Neuronal stem cell (in vitro differentiated cells): ENCODE measurements at regions not wholly inside any gene's neighbourhood (a gene's known extent, or its start where the extent isn't known, plus 50 kb on each side); places are given as distances from the start of the nearest gene placed in this dataset.

ENCODE experiments used
- DNase-seq: peaks from one replicate; pipeline ENCODE4 v3.0.0-alpha.2; 2013; ENCODE audit warnings: low spot score
- H2AFZ ChIP-seq: one replicate; pipeline ENCODE4 v1.6.1; 2013; ENCODE audit warnings: mild to moderate bottlenecking, low read length, inconsistent platforms
- H2AK5ac ChIP-seq: 2 replicates; pipeline ENCODE4 v1.6.1; 2013; ENCODE audit warnings: low read depth, mild to moderate bottlenecking, inconsistent platforms, low read length, moderate library complexity, mixed read lengths
- H2BK120ac ChIP-seq: 2 replicates; pipeline ENCODE4 v1.6.1; 2013; ENCODE audit warnings: low read depth, mild to moderate bottlenecking, inconsistent platforms, low read length, moderate library complexity, mixed read lengths
- H2BK12ac ChIP-seq: one replicate; pipeline ENCODE4 v1.6.1; 2013; ENCODE audit warnings: low read length, inconsistent platforms
- H2BK15ac ChIP-seq: 2 replicates; pipeline ENCODE4 v1.6.1; 2013; ENCODE audit warnings: mild to moderate bottlenecking, low read length, inconsistent platforms, mixed read lengths
- H2BK5ac ChIP-seq: one replicate; pipeline ENCODE4 v1.6.1; 2013; ENCODE audit warnings: inconsistent platforms, mild to moderate bottlenecking, low read length, moderate library complexity
- H3K14ac ChIP-seq: one replicate; pipeline ENCODE4 v1.6.1; 2013; ENCODE audit warnings: low read length, inconsistent platforms
- H3K18ac ChIP-seq: 2 replicates; pipeline ENCODE4 v1.6.1; 2013; ENCODE audit warnings: low read length, inconsistent platforms
- H3K23ac ChIP-seq: 2 replicates; pipeline ENCODE4 v1.6.1; 2013; ENCODE audit warnings: low read depth, mild to moderate bottlenecking, mixed read lengths, low read length, inconsistent platforms; ENCODE audit not compliant: poor library complexity
- H3K27ac ChIP-seq: replicated peaks from 3 replicates; pipeline ENCODE4 v1.5.1; 2013; ENCODE audit warnings: low read length, inconsistent platforms
- H3K27me3 ChIP-seq, 3 experiments: 2 replicates each; pipeline ENCODE4 v1.6.1; 2013; ENCODE audit warnings: low read length in 3 of 3, mild to moderate bottlenecking in 2 of 3, inconsistent platforms in 1 of 3, low read depth in 1 of 3, mixed read lengths in 1 of 3, moderate library complexity in 1 of 3; ENCODE audit not compliant: control insufficient read depth in 3 of 3, insufficient read depth in 3 of 3
- H3K36me3 ChIP-seq, 2 donors: replicated peaks in 1 of 2; 2 replicates each; pipeline ENCODE4 v1.6.1; 2013; ENCODE audit warnings: low read length in 2 of 2; ENCODE audit not compliant: control insufficient read depth in 2 of 2, insufficient read depth in 2 of 2
- H3K4ac ChIP-seq: 2 replicates; pipeline ENCODE4 v1.6.1; 2013; ENCODE audit warnings: inconsistent platforms, mild to moderate bottlenecking, low read length, moderate library complexity
- H3K4me1 ChIP-seq, 2 donors: 1 replicate in 1 of 2; 2 replicates in 1 of 2; pipeline ENCODE4 v1.6.1; 2013; ENCODE audit warnings: low read length in 2 of 2, low read depth in 1 of 2; ENCODE audit not compliant: control insufficient read depth in 2 of 2, insufficient read depth in 1 of 2
- H3K4me2 ChIP-seq: one replicate; pipeline ENCODE4 v1.6.1; 2013; ENCODE audit warnings: mild to moderate bottlenecking, low read length, inconsistent platforms; ENCODE audit not compliant: insufficient read depth, poor library complexity, severe bottlenecking
- H3K4me3 ChIP-seq, 2 donors: 2 replicates each; pipeline ENCODE4 v1.5.1; 2013; ENCODE audit warnings: low read length in 2 of 2, mild to moderate bottlenecking in 2 of 2, inconsistent platforms in 1 of 2, moderate library complexity in 1 of 2
- H3K79me1 ChIP-seq: one replicate; pipeline ENCODE4 v1.6.1; 2013; ENCODE audit warnings: low read depth, mild to moderate bottlenecking, inconsistent platforms, low read length, moderate library complexity
- H3K9ac ChIP-seq: one replicate; pipeline ENCODE4 v1.6.1; 2013; ENCODE audit warnings: mild to moderate bottlenecking, low read depth, low read length, inconsistent platforms; ENCODE audit not compliant: poor library complexity
- H3K9me3 ChIP-seq, 2 donors: replicated peaks in 1 of 2; 2 replicates each; pipeline versions ENCODE3 to v1.6.1; 2013; ENCODE audit warnings: low read length in 2 of 2, mild to moderate bottlenecking in 2 of 2, inconsistent platforms in 1 of 2, low read depth in 1 of 2, mixed read lengths in 1 of 2, moderate library complexity in 1 of 2; ENCODE audit not compliant: control insufficient read depth in 2 of 2, insufficient read depth in 1 of 2
- H4K8ac ChIP-seq: one replicate; pipeline ENCODE4 v1.6.1; 2013; ENCODE audit warnings: low read depth, mild to moderate bottlenecking, inconsistent platforms, low read length, moderate library complexity
- H4K91ac ChIP-seq: one replicate; pipeline ENCODE4 v1.6.1; 2013; ENCODE audit warnings: low read length, low read depth, mild to moderate bottlenecking, inconsistent platforms; ENCODE audit not compliant: poor library complexity
- WGBS, 2 donors: extraction: QIAGEN DNeasy Blood & Tissue Kit; methylation state at CpG; one replicate each; pipeline ENCODE4 v1.1.7; 2013; ENCODE audit warnings: missing lambda C conversion rate in 2 of 2, mixed read lengths in 1 of 2; ENCODE audit not compliant: insufficient read length in 2 of 2, insufficient replicate concordance in 1 of 2; ENCODE audit errors: extremely low coverage in 2 of 2; 5-methylcytosine and 5-hydroxymethylcytosine counted together

GRCh38 chr3:67288466-67289106 is 290.5 kb downstream of the KBTBD8 start:
- H3K79me1 ChIP-seq, result no peaks in the 10 kb centered on the region
- H3K4me1 ChIP-seq, result no peaks in the 10 kb centered on the region
- no peak overlapping the region for H3K27ac ChIP-seq
- no peak overlapping the region for H4K8ac ChIP-seq
- H2BK120ac ChIP-seq, result no peak overlapping the region
- H3K23ac ChIP-seq, result no peak overlapping the region
- no peak overlapping the region for H2BK15ac ChIP-seq
- no peak overlapping the region for H4K91ac ChIP-seq
- H2AK5ac ChIP-seq, result no peak overlapping the region
- H3K36me3 ChIP-seq, result no peaks in the 10 kb centered on the region
- no peaks in the 10 kb centered on the region for H3K27me3 ChIP-seq
- H2BK12ac ChIP-seq, result no peak overlapping the region
- H2BK5ac ChIP-seq, result no peak overlapping the region
- H3K14ac ChIP-seq, result no peak overlapping the region
- no peak for DNase-seq
- no peak overlapping the region for H3K18ac ChIP-seq
- WGBS, 2 donors, result no CpG with 5 or more reads among the region's 1 CpG
- H3K9me3 ChIP-seq, result no peaks in the 10 kb centered on the region
- H2AFZ ChIP-seq, result no peak overlapping the region
- no peak overlapping the region for H3K4me3 ChIP-seq
- no peak overlapping the region for H3K4me2 ChIP-seq
- H3K4ac ChIP-seq, result no peak overlapping the region
- no peak overlapping the region for H3K9ac ChIP-seq

DNA sequence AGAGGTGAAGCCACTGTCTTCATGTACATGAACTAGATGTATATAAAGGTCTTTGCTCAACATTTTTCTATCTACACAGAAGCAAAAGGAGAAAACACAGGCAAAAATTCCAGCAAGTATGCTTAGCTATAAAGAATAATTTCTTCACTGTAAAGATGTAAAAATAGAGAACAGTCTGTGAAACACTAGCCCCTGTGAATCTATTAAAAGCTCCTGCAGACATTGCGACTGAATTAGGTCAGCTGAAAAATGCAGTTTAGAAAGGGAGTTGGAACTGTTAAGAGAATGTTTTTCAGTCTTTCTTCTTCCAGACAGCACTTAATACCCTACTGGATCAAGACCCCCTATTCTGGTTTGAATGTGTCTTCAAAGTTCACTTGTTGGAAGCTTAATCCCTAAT is 291.5 kb downstream of the KBTBD8 start:
- Histone ChIP-seq H2AFZ (no peak overlapping the region), H3K27me3 (no peaks in the 10 kb centered on the region), H3K79me1 (no peaks in the 10 kb centered on the region), H3K27ac (no peak overlapping the region), H3K4me2 (no peak overlapping the region), H3K4me1 (no peaks in the 10 kb centered on the region), H3K23ac (no peak overlapping the region), H3K9me3 (peaks cover 0 to 4% of the 10 kb centered on the region in 2 donors), H2BK15ac (no peak overlapping the region), H4K91ac (no peak overlapping the region), H2BK12ac (no peak overlapping the region), H3K36me3 (no peaks in the 10 kb centered on the region), H2BK120ac (no peak overlapping the region), H3K4ac (no peak overlapping the region), H3K9ac (no peak overlapping the region), H3K18ac (no peak overlapping the region), H2AK5ac (no peak overlapping the region), H3K4me3 (no peak overlapping the region), H2BK5ac (no peak overlapping the region), H4K8ac (no peak overlapping the region), H3K14ac (no peak overlapping the region)
- WGBS, 2 donors, result no CpG with 5 or more reads among the region's 1 CpG
- DNase-seq, result no peak

DNA sequence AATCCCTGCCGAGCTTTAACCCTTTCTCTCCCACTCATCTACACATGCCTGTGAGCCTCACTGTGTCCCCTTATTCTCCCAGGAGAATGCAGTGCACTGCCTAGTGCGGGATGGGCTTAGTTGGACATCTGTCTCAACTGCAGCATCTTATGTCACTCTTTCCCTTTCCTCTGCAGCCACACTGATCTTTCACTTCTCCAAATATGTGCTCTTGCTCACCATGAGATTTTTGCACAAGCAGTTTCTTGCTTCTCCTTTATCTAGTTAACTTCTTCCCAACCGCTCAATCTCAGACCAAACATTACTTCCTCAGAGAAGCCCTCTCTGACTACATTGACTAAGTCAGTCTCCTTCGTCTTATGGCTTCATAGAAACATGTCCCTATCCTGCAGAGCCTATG is 292.3 kb downstream of the KBTBD8 start:
- no peak overlapping the region for H3K9ac ChIP-seq
- H3K9me3 ChIP-seq, result peaks cover 0 to 4% of the 10 kb centered on the region in 2 donors
- H3K4ac ChIP-seq, result no peak overlapping the region
- H4K8ac ChIP-seq, result no peak overlapping the region
- no peaks in the 10 kb centered on the region for H3K36me3 ChIP-seq
- no peak overlapping the region for H4K91ac ChIP-seq
- H3K4me3 ChIP-seq, result no peak overlapping the region
- no peaks in the 10 kb centered on the region for H3K4me1 ChIP-seq
- no peak overlapping the region for H2AK5ac ChIP-seq
- H2AFZ ChIP-seq, result no peak overlapping the region
- no peak overlapping the region for H3K18ac ChIP-seq
- no peak for DNase-seq
- H2BK120ac ChIP-seq, result no peak overlapping the region
- H2BK12ac ChIP-seq, result no peak overlapping the region
- H3K27ac ChIP-seq, result no peak overlapping the region
- no peak overlapping the region for H2BK5ac ChIP-seq
- H3K4me2 ChIP-seq, result no peak overlapping the region
- H2BK15ac ChIP-seq, result no peak overlapping the region
- no peak overlapping the region for H3K23ac ChIP-seq
- H3K79me1 ChIP-seq, result no peaks in the 10 kb centered on the region
- no peak overlapping the region for H3K14ac ChIP-seq
- H3K27me3 ChIP-seq, result no peaks in the 10 kb centered on the region
- WGBS, 2 donors, result no CpG with 5 or more reads among the region's 4 CpGs

- Histone ChIP-seq H4K8ac (no peak overlapping the region), H2BK5ac (no peak overlapping the region), H3K23ac (no peak overlapping the region), H3K9ac (no peak overlapping the region), H3K27me3 (no peaks in the 10 kb centered on the region), H3K4me3 (no peak overlapping the region), H3K4me1 (peaks cover 0 to 10% of the 10 kb centered on the region in 2 donors), H3K4ac (no peak overlapping the region), H2AFZ (no peak overlapping the region), H3K36me3 (no peaks in the 10 kb centered on the region), H2BK12ac (no peak overlapping the region), H3K14ac (no peak overlapping the region), H4K91ac (no peak overlapping the region), H3K9me3 (peaks cover 0 to 4% of the 10 kb centered on the region in 2 donors), H3K27ac (no peak overlapping the region), H3K79me1 (no peaks in the 10 kb centered on the region), H2BK15ac (no peak overlapping the region), H3K4me2 (no peak overlapping the region), H3K18ac (no peak overlapping the region), H2BK120ac (no peak overlapping the region), H2AK5ac (no peak overlapping the region)
- no peak for DNase-seq
- WGBS, 2 donors, result no CpG with 5 or more reads among the region's 11 CpGs
These were observed 293.5 kb downstream of the KBTBD8 start for GRCh38 chr3:67291287-67292252.
